DMS53 treated with DMSO at 0.1 percent for 48 hours (cell line): ENCODE measurements at regions not wholly inside any gene's neighbourhood (a gene's known extent, or its start where the extent isn't known, plus 50 kb on each side); places are given as distances from the start of the nearest gene placed in this dataset.

Experiments
- DNase-seq: peaks from one replicate; lab custom pipeline; 2025; ENCODE audit not compliant: unreplicated experiment; lab: John Stamatoyannopoulos, UW

GRCh38 chr1:114342376-114342775 lies 168.6 kb downstream of the TRIM33 start:
- no peak for DNase-seq

GRCh38 chr1:114341856-114342255 lies 169.1 kb downstream of the TRIM33 start:
- no peak for DNase-seq

DNA sequence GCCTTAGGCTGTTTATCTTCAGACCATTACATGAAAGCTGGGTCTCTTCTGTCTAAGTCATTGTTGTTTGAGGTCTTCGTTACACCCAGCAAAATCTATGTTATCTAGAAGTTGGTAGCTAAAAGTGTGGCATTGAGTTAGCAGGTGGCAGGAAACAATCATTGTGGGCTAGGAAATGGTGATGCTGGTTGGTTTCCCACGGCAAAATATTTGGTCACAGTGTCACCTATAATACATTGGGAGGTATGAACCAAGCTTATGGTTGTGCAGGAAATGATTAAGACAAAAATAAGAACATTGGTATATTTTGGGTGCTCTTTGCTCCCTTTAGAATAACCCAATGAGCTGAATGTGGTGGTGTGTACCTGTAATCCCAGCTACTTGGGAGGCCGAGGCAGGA lies 169.7 kb downstream of the TRIM33 start:
- DNase-seq = no peak

DNA sequence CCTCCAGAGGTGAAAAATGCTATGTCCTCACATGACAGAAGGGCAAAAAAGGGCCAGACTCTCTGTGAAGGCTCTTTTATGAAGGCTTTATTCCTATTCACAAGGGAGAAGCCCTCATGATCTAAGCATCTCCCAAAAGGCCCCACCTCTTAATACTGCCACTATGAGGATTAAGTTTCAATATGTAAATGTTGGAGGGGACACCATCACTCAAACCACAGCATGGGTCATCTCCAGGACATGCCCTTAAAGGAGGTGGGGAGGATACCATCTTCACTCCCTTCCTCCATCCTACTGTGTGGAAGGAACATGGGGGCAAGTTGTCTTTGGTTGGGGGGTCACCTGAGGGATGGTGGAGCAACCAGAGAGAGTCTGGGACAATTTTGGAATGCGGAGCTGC lies 170.1 kb downstream of the TRIM33 start:
- DNase-seq = no peak

DNA sequence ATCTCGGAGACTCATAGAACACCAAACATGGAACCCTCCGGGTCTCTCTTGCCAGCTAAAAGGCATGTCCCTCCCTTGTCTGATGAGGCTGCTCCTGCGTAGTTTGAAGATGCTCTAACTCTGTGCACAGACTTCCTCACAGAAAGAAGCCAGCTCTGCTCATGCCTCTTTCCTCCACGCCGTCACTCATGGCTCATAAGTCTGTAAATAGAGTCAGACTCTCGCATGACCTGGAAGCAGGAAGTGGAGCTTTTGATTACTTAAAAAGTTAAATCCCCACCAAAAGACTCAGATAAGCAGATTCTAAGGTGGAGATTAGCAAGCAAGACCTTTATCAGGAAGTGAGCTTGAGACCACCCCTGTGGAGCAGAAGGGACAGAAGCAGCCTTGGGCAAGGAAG lies 171.6 kb downstream of the TRIM33 start:
- DNase-seq = no peak

DNA sequence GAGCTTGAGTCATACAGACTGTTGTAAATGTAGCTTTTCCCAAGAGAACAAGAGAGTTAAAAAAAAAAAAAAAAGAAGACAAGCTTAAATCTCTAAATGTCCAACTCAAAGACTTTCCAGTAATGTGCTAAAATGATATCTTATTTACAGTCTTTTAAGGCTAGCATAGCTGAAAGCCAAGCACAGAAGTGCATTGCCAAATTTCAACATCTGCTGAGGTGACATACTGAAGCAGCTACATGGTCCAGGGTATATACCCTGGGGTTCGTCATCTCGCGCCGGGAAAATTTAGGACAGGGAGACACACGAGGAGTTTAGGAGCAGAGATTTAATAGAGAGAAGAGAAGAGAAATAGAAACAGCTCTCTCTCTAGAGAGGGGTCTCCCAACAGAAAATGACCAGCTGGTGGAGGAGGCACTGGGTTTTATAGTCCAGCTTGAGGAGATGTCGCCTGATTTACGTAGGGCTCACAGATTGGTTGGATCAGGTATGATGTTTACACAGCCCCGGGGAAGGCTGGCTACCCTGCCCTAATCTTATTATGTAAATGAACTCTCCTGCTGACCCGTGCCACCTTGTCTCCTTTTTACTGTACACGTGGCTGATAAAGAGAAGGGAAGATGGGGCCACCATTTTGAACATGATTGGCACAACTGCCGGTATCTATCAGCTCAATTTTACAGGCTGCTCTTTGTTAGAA lies 172.7 kb downstream of the TRIM33 start:
- no peak for DNase-seq

DNA sequence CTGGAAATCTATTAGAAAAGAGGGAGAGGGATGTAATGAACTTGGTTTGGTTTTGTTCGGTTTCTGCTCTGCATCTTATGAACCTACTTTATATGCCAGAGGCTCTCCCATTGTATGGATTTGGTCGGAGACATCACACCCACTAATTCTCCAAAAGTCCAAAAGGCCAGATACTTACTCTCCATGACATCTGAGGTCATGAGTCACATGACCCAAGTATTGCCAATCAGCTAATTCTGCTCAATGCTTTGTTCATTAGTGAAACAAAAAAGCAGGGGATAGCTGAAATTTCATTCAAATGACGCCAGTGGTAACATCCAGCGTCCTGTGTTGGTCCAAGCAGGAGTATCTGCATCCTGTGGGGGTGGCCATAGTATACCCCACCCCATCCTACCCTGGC lies 173.6 kb downstream of the TRIM33 start:
- no peak for DNase-seq

- DNase-seq = no peak
Measured at GRCh38 chr1:114336360-114336759, 174.6 kb downstream of the TRIM33 start.

DNA sequence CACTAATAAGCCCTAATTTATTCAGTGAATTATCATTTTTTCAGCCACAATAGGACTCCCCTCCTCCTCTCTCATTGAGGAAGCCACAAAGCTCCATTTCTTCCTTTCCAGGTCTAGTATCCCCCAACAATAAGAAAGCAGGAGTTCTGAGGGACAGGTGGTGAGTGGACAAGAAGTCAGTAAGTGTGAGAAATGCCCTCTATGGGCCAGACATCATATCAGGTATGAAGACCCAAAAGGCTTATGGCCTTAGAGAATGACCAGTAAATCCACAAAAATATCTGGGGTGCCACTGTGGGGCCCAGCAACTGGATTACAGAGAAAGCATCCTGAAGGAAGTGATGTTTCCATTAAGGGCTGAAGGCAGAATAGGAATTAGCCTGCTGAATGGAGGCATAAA lies 175.7 kb downstream of the TRIM33 start:
- DNase-seq = no peak

GRCh38 chr1:114334297-114334696 lies 176.7 kb downstream of the TRIM33 start:
- no peak for DNase-seq

- DNase-seq = no peak
Measured at GRCh38 chr1:114333690-114334089, 177.3 kb downstream of the TRIM33 start.

DNA sequence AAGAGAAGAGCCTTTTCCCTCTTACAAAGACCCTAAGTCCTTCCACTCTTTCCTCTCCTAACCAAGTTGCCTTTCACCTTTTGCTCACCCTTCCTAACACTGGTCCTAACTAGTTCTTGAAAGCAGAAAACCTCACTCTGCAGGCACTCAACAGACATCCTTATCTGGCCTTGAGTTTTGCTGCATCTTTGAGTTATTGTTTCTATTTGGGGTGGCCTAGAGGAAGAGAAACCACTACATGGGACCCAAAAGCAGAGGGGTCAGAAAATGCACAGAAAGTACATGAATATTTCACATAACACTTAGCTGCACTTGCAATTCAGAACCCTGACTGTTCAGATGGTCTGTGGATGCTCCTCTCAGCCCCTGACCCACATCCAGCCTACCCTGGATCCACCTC lies 178.3 kb upstream of the SYT6 start:
- no peak for DNase-seq

DNA sequence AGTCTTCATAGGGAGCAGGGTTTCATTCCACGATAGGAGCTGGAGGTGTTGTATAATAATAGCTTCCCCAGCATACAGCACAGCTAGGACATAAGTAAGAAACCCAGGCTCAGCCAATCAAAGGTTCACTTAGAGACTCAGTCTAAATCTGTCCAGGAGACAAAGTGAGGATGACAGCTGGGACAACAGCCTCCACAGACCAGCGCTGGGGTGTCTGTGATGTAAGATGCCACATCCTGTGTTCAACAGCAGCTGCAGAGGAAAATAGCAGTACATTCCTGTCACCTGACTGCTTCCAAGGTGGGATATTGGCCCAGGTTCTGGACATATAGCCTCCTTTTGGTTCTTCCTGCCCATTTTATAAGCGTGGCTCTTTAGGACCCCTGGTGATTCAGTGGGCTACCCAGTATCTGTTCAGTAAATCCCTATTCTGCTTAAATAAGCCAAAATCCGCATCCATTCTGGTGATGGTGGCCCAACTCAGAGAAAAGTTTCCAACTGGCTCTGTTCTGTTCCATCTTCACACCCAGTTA lies 176.8 kb upstream of the SYT6 start:
- no peak for DNase-seq

GRCh38 chr1:114328361-114328904 lies 174.8 kb upstream of the SYT6 start:
- DNase-seq = no peak

DNA sequence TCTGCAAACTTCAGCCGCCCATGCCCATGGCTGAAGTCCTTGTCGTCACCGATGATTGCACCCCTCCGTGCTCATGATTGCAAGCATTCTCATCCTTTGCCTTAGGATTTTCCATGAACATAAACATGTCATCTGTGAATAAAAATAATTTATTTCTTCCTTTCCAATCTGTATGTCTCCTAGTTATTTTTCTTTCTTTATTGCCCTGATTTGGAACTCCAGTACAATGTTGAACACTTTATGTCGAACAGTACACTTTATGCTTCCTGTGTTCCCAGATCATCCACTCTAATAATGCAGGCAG lies 170.9 kb upstream of the SYT6 start:
- no peak for DNase-seq

DNA sequence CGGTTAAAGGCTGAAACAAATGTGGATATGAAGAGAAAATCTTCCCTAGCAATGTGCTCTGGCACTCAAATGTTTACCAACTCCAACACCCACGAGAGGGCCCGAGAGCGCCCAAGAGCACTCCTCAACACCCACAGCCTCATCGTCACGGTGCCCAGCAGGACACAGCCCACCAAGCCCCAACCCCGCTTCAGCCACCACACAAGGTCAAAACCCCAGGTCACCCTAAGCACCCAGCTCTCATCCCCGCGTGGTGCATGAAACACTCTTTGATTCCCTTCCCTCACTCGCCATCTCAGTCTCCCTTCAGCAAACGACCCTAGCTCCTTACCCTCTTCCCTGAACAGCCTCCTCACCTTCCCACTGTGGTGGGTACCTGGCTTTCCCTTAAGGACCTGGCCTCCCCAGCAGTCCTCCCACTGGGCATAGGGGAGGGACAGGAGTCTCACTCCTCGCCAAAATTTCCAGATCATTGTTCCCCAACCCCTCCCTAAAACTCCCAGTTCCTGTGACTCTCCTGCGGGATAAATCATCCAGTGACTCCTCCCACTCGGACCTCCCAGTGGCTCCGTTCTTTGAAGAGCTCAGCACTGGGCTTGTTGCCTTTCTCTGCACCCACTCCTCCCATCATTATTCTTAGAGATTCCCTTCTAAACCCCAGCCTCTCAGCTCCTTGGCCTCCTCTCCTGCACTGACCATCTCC lies 170.4 kb upstream of the SYT6 start:
- no peak for DNase-seq

DNA sequence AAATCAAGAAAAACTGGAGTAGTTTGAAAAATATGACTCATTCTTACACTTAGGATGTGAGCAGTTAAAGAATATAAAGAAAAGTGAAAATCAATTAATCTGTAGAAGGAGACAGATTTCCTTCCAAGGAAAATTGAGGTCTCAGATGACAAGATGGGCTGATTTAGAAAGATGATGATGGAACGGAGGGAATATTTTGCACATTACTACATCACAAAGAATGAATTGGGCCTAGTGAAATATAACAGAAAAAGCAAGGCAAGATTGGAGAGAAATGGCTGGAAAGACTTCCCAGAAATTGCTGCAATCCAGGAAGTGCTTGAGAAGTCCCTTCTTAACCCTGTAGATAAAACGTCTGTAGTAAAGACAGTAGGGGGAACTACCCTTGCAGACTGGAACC lies 169.1 kb upstream of the SYT6 start:
- DNase-seq = no peak

DNA sequence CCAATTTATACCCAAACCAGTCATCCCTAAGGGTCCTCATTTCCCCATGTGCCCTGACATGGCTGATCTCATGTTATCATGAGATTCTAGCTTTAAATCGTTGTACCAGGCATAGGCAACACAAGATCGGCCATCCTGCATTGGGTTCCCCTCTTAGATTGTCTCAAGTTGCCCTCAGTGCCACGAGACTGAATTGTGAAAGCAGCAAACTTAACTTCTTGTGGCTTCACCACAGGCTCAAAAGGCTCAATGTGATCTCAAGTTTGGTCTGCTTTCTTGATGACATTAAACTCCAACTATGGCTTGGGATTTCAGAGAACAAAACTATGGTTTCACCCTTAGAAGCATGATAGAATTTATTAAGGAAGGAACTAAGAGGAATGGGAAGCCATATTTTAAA lies 168.5 kb upstream of the SYT6 start:
- DNase-seq = no peak

GRCh38 chr1:114320586-114320985 lies 166.9 kb upstream of the SYT6 start:
- no peak for DNase-seq

GRCh38 chr1:114319418-114319817 lies 165.7 kb upstream of the SYT6 start:
- DNase-seq = no peak

DNA sequence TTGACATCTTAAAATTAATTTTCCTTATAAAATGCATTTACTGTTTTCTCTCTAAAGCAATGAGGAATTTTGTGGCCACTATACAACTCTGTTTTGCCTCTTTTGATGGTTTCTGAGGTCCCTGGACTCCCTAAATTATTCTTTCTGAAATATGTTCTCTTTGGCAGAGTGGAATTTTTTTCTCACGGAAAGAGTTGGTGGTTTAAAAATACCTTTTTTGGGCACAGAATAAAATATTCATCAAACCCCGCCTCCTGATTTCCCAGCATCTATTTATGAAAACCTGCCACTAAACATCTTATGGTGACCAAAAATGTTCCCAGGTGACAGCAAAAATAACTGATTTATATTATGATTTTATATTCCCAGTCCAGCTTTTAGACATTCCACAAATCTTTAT lies 165.3 kb upstream of the SYT6 start:
- DNase-seq = no peak

DNA sequence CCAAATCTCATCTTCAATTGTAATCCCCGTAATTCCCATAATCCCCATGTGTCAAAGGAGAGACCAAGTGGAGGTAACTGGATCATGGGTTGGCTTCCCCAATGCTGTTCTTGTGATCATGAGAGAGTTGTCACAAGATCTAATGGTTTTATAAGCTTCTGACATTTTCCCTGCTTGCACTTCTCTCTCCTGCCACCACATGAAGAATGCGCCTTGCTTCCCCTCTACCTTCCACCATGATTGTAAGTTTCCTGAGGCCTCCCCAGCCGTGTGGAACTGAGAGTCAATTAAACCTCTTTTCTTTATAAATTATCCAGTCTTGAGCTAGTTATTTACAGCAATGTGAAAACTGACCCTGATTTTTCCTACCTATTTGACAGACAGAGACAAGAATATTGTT lies 162.5 kb upstream of the SYT6 start:
- DNase-seq = no peak

GRCh38 chr1:114315631-114316030 lies 162.0 kb upstream of the SYT6 start:
- DNase-seq = no peak
